Muscle of arm (tissue), 1 donor: ENCODE measurements at regions not wholly inside any gene's neighbourhood (a gene's known extent, or its start where the extent isn't known, plus 50 kb on each side); places are given as distances from the start of the nearest gene placed in this dataset.
"Not testable (repeated sequence)": the region's sequence is repeated elsewhere in the genome, so short reads cannot be mapped to it uniquely, and the experiment has no call there.

Experiments used
- DNase-seq: peaks from one replicate; pipeline ENCODE4 v3.0.0-alpha.2; 2013

DNA sequence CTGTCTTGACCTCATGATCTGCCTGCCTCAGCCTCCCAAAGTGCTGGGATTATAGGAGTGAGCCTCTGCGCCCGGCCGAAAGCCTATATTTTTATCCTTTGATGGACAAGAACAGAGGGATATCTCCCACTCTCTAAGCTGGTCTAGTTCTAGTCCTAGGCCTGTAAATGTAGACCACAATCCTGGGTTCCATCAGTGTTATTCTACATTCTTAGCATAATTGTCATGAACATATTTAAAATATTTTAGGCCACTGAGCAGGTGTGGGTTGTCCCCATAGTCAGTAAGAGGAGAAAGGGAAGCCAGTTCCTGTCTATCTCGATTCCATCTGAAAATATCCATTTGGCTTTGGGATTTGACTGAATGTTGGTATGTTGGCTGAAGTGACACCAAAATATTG is 118.1 kb downstream of the EBLN2 start:
- no peak for DNase-seq

DNA sequence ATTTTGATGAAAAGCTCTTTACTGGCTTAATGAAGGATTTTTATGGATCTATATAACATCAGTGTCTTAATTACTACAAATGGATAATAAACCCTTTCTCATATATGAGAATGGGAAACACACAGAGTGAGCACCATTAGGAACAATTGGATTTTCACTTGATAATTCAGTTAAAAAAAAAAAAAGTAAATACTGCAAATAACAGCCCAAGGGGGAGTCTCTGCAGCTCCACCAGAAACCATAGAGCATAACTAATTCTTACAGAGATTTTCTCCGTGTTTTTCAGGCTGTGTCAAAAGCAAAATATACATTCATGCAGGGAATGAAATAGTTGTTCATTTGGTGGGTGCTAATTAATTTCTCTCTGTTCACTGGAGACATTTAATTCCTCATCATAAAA is 125.3 kb downstream of the EBLN2 start:
- DNase-seq = no peak

DNA sequence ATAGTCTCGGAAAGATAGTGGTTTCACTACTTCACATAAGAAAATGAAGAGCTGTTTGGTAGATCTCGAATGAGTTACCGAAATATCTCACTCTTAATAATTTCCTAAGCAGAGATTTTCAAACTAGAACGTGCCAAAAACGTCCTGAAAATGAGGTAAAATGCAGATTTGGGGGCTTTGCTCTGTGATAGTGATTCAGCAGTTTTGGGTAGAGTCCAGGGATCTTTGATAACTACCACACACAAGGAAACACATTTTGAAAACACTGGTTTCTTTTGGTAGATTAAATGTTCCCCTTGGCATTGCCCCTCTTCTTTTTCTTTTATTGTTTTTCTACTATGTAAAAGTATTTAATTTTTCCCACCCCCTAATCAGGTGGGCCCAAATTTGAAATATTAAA is 125.9 kb downstream of the EBLN2 start:
- no peak for DNase-seq

DNA sequence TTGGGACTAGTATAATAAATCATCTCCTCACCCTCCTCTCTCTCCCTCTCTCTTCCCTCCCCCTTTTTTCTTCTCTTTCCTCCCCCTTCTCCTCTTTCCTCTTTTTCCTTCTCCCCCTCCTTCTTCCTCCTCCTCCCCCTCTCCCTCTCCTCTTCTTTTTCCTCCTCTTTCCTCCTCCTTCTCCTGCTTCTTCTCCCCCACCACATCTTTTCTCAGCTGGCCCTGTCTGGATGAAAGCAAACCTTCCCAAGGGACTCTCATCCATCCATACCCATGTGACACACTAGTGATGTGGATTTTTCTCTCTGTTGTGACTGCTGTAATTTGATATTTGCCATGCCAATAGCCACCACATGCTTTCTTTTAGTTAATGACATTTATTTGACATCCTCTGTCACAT is 127.2 kb downstream of the EBLN2 start:
- DNase-seq = no peak

DNA sequence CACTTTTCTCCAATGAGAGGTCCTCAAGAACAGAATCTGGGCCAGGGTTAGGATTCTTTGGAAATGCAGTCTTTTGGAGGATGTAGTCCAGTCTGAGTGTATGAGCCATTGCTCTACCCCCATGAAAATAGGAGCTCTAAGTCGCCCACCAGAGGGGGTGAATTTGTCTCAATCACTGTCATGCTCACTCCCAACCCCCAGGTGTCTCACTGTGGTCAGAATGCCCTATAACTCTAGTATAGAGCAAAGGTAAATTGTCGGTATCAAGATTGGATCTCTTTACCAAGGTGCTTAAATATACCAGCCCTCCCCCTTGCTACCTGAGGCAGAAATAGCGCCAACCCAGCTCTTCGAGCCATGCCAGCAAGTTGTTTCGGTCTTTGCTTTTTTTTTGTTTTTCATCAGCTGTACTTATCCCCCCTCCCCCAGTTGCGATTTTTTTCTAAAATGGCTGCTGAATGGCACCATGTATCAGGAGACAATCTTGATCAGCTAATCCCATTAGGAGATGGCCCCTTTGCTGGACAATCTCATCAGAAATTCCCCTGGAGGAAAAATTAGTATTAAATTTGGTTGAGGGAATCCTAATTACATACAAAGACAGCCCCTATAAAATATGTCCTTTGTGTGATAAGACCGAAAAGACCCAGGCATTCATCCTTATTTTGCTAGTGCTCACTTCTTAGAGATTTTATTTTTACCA is 130.7 kb downstream of the EBLN2 start:
- DNase-seq = no peak

GRCh38 chr3:73193943-73194342 is 132.5 kb downstream of the EBLN2 start:
- DNase-seq = not testable (repeated sequence)

GRCh38 chr3:73197187-73197586 is 135.7 kb downstream of the EBLN2 start:
- DNase-seq = no peak

DNA sequence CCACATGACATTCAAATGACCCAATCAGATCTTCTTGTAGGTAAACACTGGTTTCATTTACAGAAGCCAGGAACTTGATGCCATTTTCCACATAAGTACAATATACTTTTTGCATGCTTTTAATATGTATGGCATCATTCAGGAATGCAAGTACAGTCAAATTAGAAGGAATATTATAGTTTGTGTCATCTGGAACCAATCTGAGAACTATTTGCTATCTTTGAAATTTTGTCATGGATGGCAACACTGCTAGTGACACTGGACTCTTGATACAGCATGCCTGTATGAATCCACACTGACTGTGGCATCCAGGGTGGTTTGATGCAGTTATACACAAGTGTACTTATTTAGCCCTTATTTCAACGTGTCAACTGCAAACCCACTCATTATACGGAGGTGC is 141.6 kb downstream of the EBLN2 start:
- DNase-seq = no peak

DNA sequence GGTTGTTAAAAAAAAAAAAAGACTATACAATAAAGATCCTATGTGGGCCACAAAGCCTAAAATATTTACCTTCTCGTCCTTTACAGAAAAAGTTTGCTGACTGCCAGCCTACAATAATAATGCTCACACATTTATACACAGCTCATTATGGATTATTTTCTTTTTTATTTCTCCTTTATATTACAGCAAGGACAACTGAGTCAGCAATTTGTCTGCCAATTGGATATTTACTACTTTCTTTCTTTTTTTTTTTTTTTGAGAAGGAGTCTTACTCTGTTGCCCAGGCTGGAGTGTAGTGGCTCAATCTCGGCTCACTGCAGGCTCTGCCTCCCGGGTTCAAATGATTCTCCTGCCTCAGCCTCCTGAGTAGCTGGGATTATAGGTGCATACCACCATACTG is 142.2 kb downstream of the EBLN2 start:
- DNase-seq = no peak

GRCh38 chr3:73204841-73205240 is 143.4 kb downstream of the EBLN2 start:
- no peak for DNase-seq

DNA sequence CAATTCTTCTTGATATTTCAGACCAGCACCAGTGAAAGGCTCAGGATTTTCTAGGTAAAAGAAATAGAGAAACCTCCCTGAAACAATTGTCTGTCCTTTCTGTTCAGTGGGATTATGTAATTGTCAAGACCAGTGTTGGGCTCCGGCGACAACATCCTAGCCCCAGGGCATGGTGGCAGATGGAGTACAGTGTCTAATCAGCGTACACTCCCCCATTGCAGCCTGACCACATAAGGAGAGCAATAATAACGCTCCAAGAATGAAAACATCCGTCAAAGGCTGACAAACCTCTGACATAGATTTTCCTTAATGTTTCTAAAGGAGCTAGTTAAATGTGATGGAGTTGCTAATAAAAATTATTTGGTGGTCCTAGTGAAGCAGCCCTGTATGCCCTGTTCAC is 144.6 kb downstream of the EBLN2 start:
- DNase-seq = no peak

DNA sequence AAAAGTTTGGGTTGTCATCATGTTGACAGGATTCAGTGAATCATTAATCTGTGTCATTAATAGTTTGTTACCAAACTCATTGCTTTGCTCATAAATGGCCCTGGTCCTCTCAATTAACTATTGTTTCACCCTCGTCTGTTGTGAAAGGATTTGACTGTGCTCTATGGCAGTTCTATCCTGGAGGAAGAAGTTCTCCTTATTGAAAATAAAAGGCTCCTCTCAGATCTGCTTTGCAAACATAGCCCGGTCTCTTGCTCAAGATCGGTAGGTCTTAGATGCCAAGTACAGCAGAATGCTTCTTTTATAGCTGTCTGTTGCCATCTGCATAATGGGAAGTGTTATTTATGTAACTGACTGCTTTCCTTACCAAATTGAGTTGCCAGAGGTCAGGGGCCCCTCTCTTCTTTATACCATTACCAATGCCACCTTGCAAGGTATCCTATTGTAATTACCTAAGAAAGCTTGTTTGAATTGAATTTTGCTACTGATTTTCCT is 146.5 kb downstream of the EBLN2 start:
- DNase-seq = no peak

GRCh38 chr3:73210759-73211158 is 149.3 kb downstream of the EBLN2 start:
- no peak for DNase-seq

GRCh38 chr3:73212683-73213082 is 151.2 kb downstream of the EBLN2 start:
- no peak for DNase-seq

DNA sequence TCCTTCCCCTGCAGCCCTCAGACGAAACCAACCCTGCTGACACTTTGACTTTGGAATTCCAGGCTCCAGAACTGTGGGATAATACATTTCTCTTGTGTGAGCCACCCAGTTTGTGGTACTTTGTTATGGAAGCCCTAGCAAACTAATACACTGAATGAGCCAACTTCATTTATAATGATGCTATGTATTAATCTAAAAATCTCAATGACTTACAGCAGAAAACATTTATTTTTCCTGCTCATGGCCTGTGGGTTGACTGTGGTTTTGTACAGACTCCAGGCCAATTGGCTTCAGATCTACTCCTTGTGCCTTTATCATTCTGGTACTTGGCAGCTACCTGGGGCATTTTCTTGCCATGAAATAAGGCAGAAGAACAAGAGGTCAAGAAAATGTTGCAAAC is 152.4 kb downstream of the EBLN2 start:
- no peak for DNase-seq

DNA sequence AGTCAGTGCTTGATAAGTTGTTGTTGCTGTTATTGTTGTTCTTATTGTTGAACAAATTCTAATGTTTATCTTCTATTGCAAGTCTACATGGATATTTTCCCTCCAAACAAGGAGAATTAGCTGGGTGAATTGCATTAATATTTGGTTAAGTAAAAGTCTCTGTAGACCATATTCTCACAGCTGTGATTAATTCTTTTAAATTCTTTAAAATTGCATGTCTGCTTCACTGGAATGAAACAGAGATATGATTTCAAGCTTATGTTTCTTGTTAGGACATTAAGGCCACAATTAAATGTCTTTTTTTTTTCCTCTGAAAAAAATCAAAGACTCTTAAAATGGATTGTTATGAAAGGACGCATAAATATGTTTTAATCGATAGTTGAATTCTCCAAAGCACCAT is 153.4 kb downstream of the EBLN2 start:
- no peak for DNase-seq

- DNase-seq = peak; percentile 23
Measured at GRCh38 chr3:73215281-73215680, 153.8 kb downstream of the EBLN2 start.

DNA sequence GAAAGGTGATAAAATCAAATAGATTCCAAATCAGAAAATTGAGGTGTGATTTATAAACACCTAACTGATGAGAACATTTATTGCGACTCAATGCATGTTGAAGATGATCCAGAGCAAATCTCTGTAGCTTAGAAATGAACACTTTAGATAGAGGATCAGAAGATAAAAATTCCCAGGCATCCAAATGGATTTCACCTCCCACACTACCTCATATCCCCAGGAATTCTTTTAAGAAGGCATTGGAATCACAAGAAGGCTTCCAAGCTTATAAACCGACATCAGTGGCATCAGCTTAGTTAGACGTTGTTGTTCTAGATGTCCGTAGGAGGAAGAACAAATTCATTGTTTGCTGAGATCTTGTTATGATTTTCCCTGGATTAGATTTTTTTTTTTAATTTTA is 154.4 kb downstream of the EBLN2 start:
- DNase-seq = no peak

DNA sequence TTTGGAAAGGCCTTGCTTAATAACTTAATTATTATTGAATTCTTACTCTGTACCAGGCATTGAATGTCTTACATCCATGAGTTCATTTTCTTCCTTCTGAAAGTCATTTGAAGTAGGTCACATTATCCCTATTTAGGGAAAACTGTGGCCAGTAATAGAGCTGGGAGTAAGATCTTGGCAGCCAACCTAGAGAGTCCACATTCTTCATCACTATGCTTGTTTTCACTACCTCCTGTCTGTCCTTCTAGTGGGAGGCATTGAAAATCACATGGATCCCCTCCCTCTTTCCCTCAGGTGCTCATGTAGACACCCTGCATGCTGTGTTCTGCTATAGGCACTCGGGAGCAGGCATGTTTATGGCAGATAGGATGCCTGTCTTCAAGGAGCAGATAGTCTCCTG is 154.9 kb downstream of the EBLN2 start:
- DNase-seq = no peak

DNA sequence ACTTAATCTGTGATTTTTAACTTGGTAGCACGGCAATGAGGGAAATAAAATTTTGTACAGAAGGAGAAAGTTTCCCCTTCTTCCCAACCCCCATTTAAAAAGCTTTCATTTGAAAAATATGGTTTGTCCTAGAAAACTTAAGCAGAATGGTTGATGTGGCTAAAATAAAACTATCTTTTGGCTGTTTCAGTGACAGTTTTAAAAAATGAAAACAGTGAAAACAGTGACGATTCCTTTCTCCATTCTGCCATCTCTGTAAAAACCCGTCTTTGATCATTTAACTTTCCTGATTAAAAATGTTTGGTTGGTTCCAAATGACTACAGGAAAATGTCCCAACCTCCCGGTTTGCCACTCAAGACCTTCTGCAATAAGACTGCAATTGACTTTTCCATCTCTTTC is 160.7 kb downstream of the EBLN2 start:
- no peak for DNase-seq

- no peak for DNase-seq
Measured at GRCh38 chr3:73225146-73225855, 163.8 kb downstream of the EBLN2 start.

DNA sequence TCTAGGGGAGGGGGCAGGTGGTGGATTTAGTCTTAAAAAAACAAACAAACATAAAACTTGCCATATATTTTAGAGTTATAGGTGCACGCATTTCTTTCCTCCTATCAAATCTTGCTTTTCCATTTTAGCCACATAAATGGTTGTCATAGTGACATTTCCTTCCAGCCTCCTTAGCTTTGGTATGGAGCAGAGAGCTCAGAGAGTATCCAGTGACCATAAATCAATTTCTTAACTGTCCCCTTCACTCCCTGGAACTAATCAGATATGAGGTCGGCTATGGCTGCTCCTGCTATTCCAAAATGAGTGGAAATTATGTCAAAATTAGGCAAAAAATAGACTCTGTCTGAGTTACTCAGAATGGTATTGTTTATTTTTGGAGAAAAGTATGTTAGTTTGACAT is 164.5 kb downstream of the EBLN2 start:
- no peak for DNase-seq

- DNase-seq = no peak
Measured at GRCh38 chr3:73228000-73228399, 166.5 kb downstream of the EBLN2 start.

GRCh38 chr3:73228437-73228836 is 167.0 kb downstream of the EBLN2 start:
- no peak for DNase-seq
